ENCODE measurements at regions not wholly inside any gene's neighbourhood (a gene's known extent, or its start where the extent isn't known, plus 50 kb on each side); places are given as distances from the start of the nearest gene placed in this dataset.

- Histone ChIP-seq H3K27ac (ENCODE audit: control insufficient read depth, insufficient read depth) (no peak overlapping the region), H3K4me2 (ENCODE audit: control insufficient read depth, insufficient read depth) (no peak overlapping the region), H2AFZ (ENCODE audit: control insufficient read depth, low read depth, low read length) (no peak overlapping the region), H4K20me1 (ENCODE audit: control insufficient read depth, insufficient read depth) (no peaks in the 10 kb centered on the region), H3K79me2 (ENCODE audit: control insufficient read depth, insufficient read depth, low read length) (no peaks in the 10 kb centered on the region), H3K27me3 (replicated peaks in 1 of 2; ENCODE audit: control insufficient read depth in 2 of 2, insufficient read depth in 2 of 2, low read length in 1 of 2) (no peaks in the 10 kb centered on the region), H3K36me3 (ENCODE audit: control insufficient read depth in 2 of 2, insufficient read depth in 2 of 2, low read length in 1 of 2) (no peaks in the 10 kb centered on the region), H3K4me3 (no peak overlapping the region), H3K4me1 (ENCODE audit: control insufficient read depth, insufficient read depth, low read length) (peaks cover 18% of the 10 kb centered on the region), H3K9me3 (replicated peaks; ENCODE audit: control insufficient read depth, insufficient read depth, low read length) (peaks cover 26% of the 10 kb centered on the region), H3K9ac (ENCODE audit: control insufficient read depth, insufficient read depth, low read length) (no peak overlapping the region)
- ChIA-PET POLR2A (no interaction called here), CTCF (interaction anchor here (0.5 kb wide), 1 partner anchor 146 kb away, joined by 3 read pairs; no protein-coding TSS in a partner anchor), SMC1A (ENCODE audit: uncharacterized antibody, unreplicated experiment) (interaction anchor here (0.6 kb wide), 3 partner anchors 8 to 937 kb away, joined by 3 read pairs; no protein-coding TSS in a partner anchor), RAD21 (ENCODE audit: unreplicated experiment) (no interaction called here)
- FAIRE-seq (no peak), ATAC-seq (no peak), DNase-seq (ENCODE audit: low read depth, low spot score) (no peak)
- TF ChIP-seq GATAD2B (conservative IDR thresholded peaks at IDR 0.05; ENCODE audit: low read depth) (no peak), IKZF2 (IDR thresholded peaks at IDR 0.05) (no peak), SMAD1 (IDR thresholded peaks at IDR 0.05; ENCODE audit: low read depth, partially characterized antibody) (no peak), RELA (IDR thresholded peaks at IDR 0.05; ENCODE audit: borderline replicate concordance, partially characterized antibody) (no peak), CBX5 (IDR thresholded peaks at IDR 0.05; ENCODE audit: low read depth) (no peak), USF2 (IDR thresholded peaks at IDR 0.05; ENCODE audit: borderline replicate concordance, low read depth, low read length) (no peak), EGR1 (IDR thresholded peaks at IDR 0.05; ENCODE audit: borderline replicate concordance in 1 of 2, low read depth in 2 of 2, low read length in 2 of 2) (no peak), WRNIP1 (IDR thresholded peaks at IDR 0.05; ENCODE audit: borderline replicate concordance, low read depth, low read length) (no peak), MTA2 (IDR thresholded peaks at IDR 0.05; ENCODE audit: low read depth) (no peak), CREM (IDR thresholded peaks at IDR 0.05; ENCODE audit: low read depth) (no peak), HCFC1 (IDR thresholded peaks at IDR 0.05; ENCODE audit: low read length) (no peak), RELB (IDR thresholded peaks at IDR 0.05; ENCODE audit: low read depth) (no peak), IRF3 (IDR thresholded peaks at IDR 0.05) (no peak)
- in situ Hi-C loops (cut with MboI) (loop anchor here (10.0 kb wide), 1 partner anchor 269 kb away; no protein-coding TSS in a partner anchor), intact Hi-C loops (cut with micrococcal nuclease; ENCODE audit: unreplicated experiment) (no loop called here)
- no TSS peak for BruUV-seq (replicated peaks)
- WGBS (ENCODE audit: insufficient coverage, insufficient replicate concordance, low lambda C conversion rate, missing lambda C conversion rate) = 72% methylated on average over 3 of the region's 3 CpGs
Measured at GRCh38 chr12:127043731-127044130, 1223.2 kb upstream of the TMEM132C start.
